GM23338 (cell line): ENCODE measurements at regions not wholly inside any gene's neighbourhood (a gene's known extent, or its start where the extent isn't known, plus 50 kb on each side); places are given as distances from the start of the nearest gene placed in this dataset.

Source experiments
- ATAC-seq: fragments of 200-7000 bp; cut with Tn5 transposase; 3 replicates; pipeline ENCODE4 v1.9.1; 2020
- DNase-seq: peaks from one replicate; pipeline ENCODE4 v3.0.0-alpha.2; 2015; ENCODE audit warnings: low spot score
- H2AFZ ChIP-seq: fragments of 200-600 bp; sonication (generic); 2 replicates; pipeline ENCODE4 v1.8.0; 2016; ENCODE audit warnings: antibody characterized with exemption, mild to moderate bottlenecking, moderate library complexity
- H3F3A ChIP-seq: fragments of 200-600 bp; sonication (generic); replicated peaks from 2 replicates; pipeline ENCODE4 v1.8.0; 2017; ENCODE audit warnings: antibody characterized with exemption, mixed run types, low read depth
- H3K27ac ChIP-seq: fragments of 200-600 bp; sonication (generic); 2 replicates; pipeline ENCODE4 v1.6.1; 2016; ENCODE audit warnings: low read depth
- H3K27me3 ChIP-seq: fragments of 200-600 bp; sonication (generic); 2 replicates; pipeline ENCODE4 v1.8.0; 2016; ENCODE audit warnings: mild to moderate bottlenecking, mixed run types, moderate library complexity; ENCODE audit not compliant: insufficient read depth
- H3K36me3 ChIP-seq: fragments of 200-600 bp; sonication (generic); 2 replicates; pipeline ENCODE4 v1.8.0; 2016; ENCODE audit warnings: mild to moderate bottlenecking; ENCODE audit not compliant: insufficient read depth
- H3K4me1 ChIP-seq: fragments of 200-600 bp; sonication (generic); 2 replicates; pipeline ENCODE4 v1.8.0; 2016; ENCODE audit warnings: mild to moderate bottlenecking, moderate library complexity; ENCODE audit not compliant: insufficient read depth
- H3K4me2 ChIP-seq: fragments of 200-600 bp; sonication (generic); 2 replicates; pipeline ENCODE4 v1.7.1; 2017; ENCODE audit warnings: mixed run types
- H3K4me3 ChIP-seq: fragments of 200-600 bp; sonication (generic); 2 replicates; pipeline ENCODE4 v1.6.1; 2016; ENCODE audit warnings: mixed run types
- H3K79me2 ChIP-seq: fragments of 200-600 bp; sonication (generic); replicated peaks from 2 replicates; pipeline ENCODE4 v1.8.0; 2017; ENCODE audit warnings: mild to moderate bottlenecking; ENCODE audit not compliant: insufficient read depth
- H3K9me2 ChIP-seq: fragments of 200-600 bp; sonication (generic); 2 replicates; pipeline ENCODE4 v1.8.0; 2017; ENCODE audit not compliant: insufficient read depth
- H4K20me1 ChIP-seq: fragments of 200-600 bp; sonication (generic); replicated peaks from 2 replicates; pipeline ENCODE4 v1.8.0; 2017; ENCODE audit warnings: mild to moderate bottlenecking; ENCODE audit not compliant: insufficient read depth
- H3K27ac Mint-ChIP-seq: 2 replicates; pipeline ENCODE4 v1.8.0; 2020; ENCODE audit warnings: inconsistent platforms, mild to moderate bottlenecking, moderate library complexity, mixed read lengths
- H3K27me3 Mint-ChIP-seq: 3 replicates; pipeline ENCODE4 v1.8.0; 2022; ENCODE audit warnings: low read depth, mild to moderate bottlenecking, moderate library complexity, mixed read lengths, inconsistent platforms; ENCODE audit not compliant: insufficient read depth, poor library complexity
- H3K36me3 Mint-ChIP-seq: 3 replicates; pipeline ENCODE4 v1.8.0; 2021; ENCODE audit warnings: low read depth, mild to moderate bottlenecking, inconsistent platforms, moderate library complexity, mixed read lengths
- H3K4me1 Mint-ChIP-seq: 3 replicates; pipeline ENCODE4 v1.8.0; 2020; ENCODE audit warnings: mild to moderate bottlenecking, inconsistent platforms, mixed read lengths
- H3K4me3 Mint-ChIP-seq: 3 replicates; pipeline ENCODE4 v1.8.0; 2021; ENCODE audit warnings: moderate library complexity, mild to moderate bottlenecking, inconsistent platforms, mixed read lengths
- H3K9me3 Mint-ChIP-seq: 3 replicates; pipeline ENCODE4 v1.8.0; 2020; ENCODE audit warnings: moderate library complexity, mild to moderate bottlenecking, inconsistent platforms, mixed read lengths
- CREB1 ChIP-seq: fragments of 250-450 bp; sonication (Bioruptor Pico); IDR thresholded peaks from 2 replicates; pipeline ENCODE4 v1.5.0; 2020; ENCODE audit warnings: low read depth, mild to moderate bottlenecking, moderate library complexity
- ETS1 ChIP-seq: IDR thresholded peaks from 2 replicates; pipeline ENCODE4 v1.6.1; 2016; ENCODE audit warnings: antibody characterized with exemption
- EZH2 ChIP-seq: fragments of 200-600 bp; sonication (generic); IDR thresholded peaks from one replicate; pipeline ENCODE4 v1.8.0; 2017; ENCODE audit warnings: antibody characterized with exemption, mild to moderate bottlenecking, low read depth; ENCODE audit not compliant: unreplicated experiment
- EZH2phosphoT487 ChIP-seq: fragments of 200-600 bp; sonication (generic); IDR thresholded peaks from one replicate; pipeline ENCODE4 v1.8.1; 2018; ENCODE audit warnings: antibody characterized with exemption; ENCODE audit not compliant: unreplicated experiment
- REST ChIP-seq: IDR thresholded peaks from one replicate; pipeline ENCODE4 v1.6.1; 2018; ENCODE audit warnings: antibody characterized with exemption; ENCODE audit not compliant: unreplicated experiment
- STAT1 ChIP-seq: IDR thresholded peaks from one replicate; pipeline ENCODE4 v1.6.1; 2016; ENCODE audit warnings: antibody characterized with exemption; ENCODE audit not compliant: unreplicated experiment
- ZNF114 ChIP-seq: fragments of 250-450 bp; sonication (Bioruptor Pico); IDR thresholded peaks from 2 replicates; pipeline ENCODE4 v1.5.0; 2020; ENCODE audit warnings: mild to moderate bottlenecking, moderate library complexity
- ZNF331 ChIP-seq: fragments of 250-450 bp; sonication (Bioruptor Pico); IDR thresholded peaks from 2 replicates; pipeline ENCODE4 v1.5.0; 2020; ENCODE audit warnings: low read depth, mild to moderate bottlenecking, moderate library complexity
- ZNF462 ChIP-seq: fragments of 250-450 bp; sonication (Bioruptor Pico); IDR thresholded peaks from 2 replicates; pipeline ENCODE4 v1.5.0; 2020; ENCODE audit warnings: mild to moderate bottlenecking, moderate library complexity

GRCh38 chr7:109266610-109267009 lies 696.9 kb downstream of the DNAJB9 start:
- H3K27me3 Mint-ChIP-seq, result no peaks in the 10 kb centered on the region
- Histone ChIP-seq H3K9me2 (peaks cover 9% of the 10 kb centered on the region), H3K4me3 (no peak overlapping the region), H3K27ac (no peak overlapping the region), H4K20me1 (no peaks in the 10 kb centered on the region), H3K79me2 (no peaks in the 10 kb centered on the region), H3K4me2 (no peak overlapping the region), H3K36me3 (no peaks in the 10 kb centered on the region), H3K27me3 (no peaks in the 10 kb centered on the region), H3F3A (no peaks in the 10 kb centered on the region), H3K4me1 (no peaks in the 10 kb centered on the region), H2AFZ (no peak overlapping the region)
- H3K36me3 Mint-ChIP-seq, result peaks cover 7% of the 10 kb centered on the region; the same call in 2 of the 3 replicates
- DNase-seq (no peak), ATAC-seq (no peak)
- H3K4me1 Mint-ChIP-seq, result no peaks in the 10 kb centered on the region
- peaks cover 11% of the 10 kb centered on the region for H3K9me3 Mint-ChIP-seq
- TF ChIP-seq ZNF331 (CRISPR knock-in tag), result no peak
- no peak for TF ChIP-seq ZNF114 (CRISPR knock-in tag)
- TF ChIP-seq CREB1 (CRISPR knock-in tag), result no peak
- TF ChIP-seq REST, result no peak
- TF ChIP-seq EZH2phosphoT487, result no peak
- TF ChIP-seq STAT1, result no peak
- no peak for TF ChIP-seq ZNF462 (CRISPR knock-in tag)
- no peak for TF ChIP-seq ETS1
- TF ChIP-seq EZH2, result no peak
- H3K27ac Mint-ChIP-seq, result no peak overlapping the region
- H3K4me3 Mint-ChIP-seq, result no peak overlapping the region
